ENCODE measurements at regions not wholly inside any gene's neighbourhood (a gene's known extent, or its start where the extent isn't known, plus 50 kb on each side); places are given as distances from the start of the nearest gene placed in this dataset.
"Not testable (repeated sequence)": the region's sequence is repeated elsewhere in the genome, so short reads cannot be mapped to it uniquely, and the experiment has no call there.

GRCh38 chr12:23132357-23132756 lies 507.4 kb downstream of the ETNK1 start:
- no peaks in the 10 kb centered on the region for H3K9me3 ChIP-seq
- no peaks in the 10 kb centered on the region for H3K36me3 ChIP-seq
- TF ChIP-seq POLR2AphosphoS5 (IDR thresholded peaks at IDR 0.05) = no peak
- TF ChIP-seq POLR2A (IDR thresholded peaks at IDR 0.05) = no peak
- TF ChIP-seq CTCF (IDR thresholded peaks at IDR 0.05) = no peak
- no peaks in the 10 kb centered on the region for H3K4me1 ChIP-seq
- H3K27ac ChIP-seq = no peak overlapping the region
- no peak for DNase-seq (ENCODE audit: low spot score in 2 of 2)
- no peaks in the 10 kb centered on the region for H3K27me3 ChIP-seq
- no peak overlapping the region for H3K4me3 ChIP-seq
- intact Hi-C loops (cut with DNase I; ENCODE audit: low total_unique reads) = no loop called here

DNA sequence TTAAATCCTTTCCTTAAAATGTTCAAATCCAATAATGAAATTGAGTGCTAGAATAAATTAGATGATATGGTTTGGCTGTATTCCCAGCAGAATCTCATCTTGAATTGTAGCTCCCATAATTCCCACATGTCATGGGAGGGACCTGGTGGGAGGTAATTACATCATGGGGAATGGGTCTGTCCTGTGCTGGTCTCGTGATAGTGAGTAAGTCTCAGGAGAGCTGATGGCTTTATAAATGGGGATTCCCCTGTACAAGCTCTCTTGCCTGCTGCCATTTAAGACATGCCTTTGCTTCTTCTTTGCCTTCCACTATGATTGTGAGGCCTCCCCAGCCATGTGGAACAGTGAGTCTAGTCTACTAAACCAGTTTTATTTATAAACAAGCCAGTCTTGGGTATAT lies 508.5 kb downstream of the ETNK1 start:
- TF ChIP-seq POLR2AphosphoS5 (IDR thresholded peaks at IDR 0.05) = no peak
- TF ChIP-seq POLR2A (IDR thresholded peaks at IDR 0.05) = no peak
- TF ChIP-seq CTCF (IDR thresholded peaks at IDR 0.05) = no peak
- Histone ChIP-seq H3K4me3 (no peak overlapping the region), H3K27ac (no peak overlapping the region), H3K27me3 (no peaks in the 10 kb centered on the region), H3K9me3 (no peaks in the 10 kb centered on the region), H3K4me1 (no peaks in the 10 kb centered on the region), H3K36me3 (no peaks in the 10 kb centered on the region)
- intact Hi-C loops (cut with DNase I; ENCODE audit: low total_unique reads) = no loop called here
- DNase-seq (ENCODE audit: low spot score in 2 of 2) = no peak

- intact Hi-C loops (cut with DNase I; ENCODE audit: low total_unique reads) = no loop called here
- Histone ChIP-seq H3K4me3 (no peak overlapping the region), H3K4me1 (no peaks in the 10 kb centered on the region), H3K27me3 (no peaks in the 10 kb centered on the region), H3K27ac (no peak overlapping the region), H3K9me3 (peaks cover 0 to 4% of the 10 kb centered on the region in 2 donors), H3K36me3 (no peaks in the 10 kb centered on the region)
- no peak for TF ChIP-seq POLR2AphosphoS5 (IDR thresholded peaks at IDR 0.05)
- TF ChIP-seq CTCF (IDR thresholded peaks at IDR 0.05) = no peak
- TF ChIP-seq POLR2A (IDR thresholded peaks at IDR 0.05) = no peak
- no peak for DNase-seq (ENCODE audit: low spot score in 2 of 2)
Observed at GRCh38 chr12:23139026-23139425, 514.1 kb downstream of the ETNK1 start.

DNA sequence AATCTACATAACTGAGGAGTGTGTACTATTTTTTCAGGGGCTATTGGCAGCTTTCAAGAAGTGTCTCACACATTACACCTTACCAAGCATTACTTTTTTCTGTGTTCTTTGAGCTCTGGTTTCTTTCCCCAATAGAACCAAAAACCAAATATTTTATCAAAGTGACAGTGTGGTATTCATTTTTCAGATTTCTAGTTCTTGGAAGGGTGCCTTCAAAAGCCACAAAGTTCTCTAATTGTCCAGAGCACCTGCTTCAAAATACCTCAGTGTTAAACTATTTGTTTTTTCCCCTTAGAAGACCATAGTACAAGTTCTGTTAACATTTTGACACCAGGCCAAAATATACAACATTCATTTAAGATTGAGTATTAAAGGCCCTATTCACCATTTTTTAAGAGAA lies 515.7 kb downstream of the ETNK1 start:
- H3K4me3 ChIP-seq = no peak overlapping the region
- H3K36me3 ChIP-seq = no peaks in the 10 kb centered on the region
- H3K9me3 ChIP-seq = peaks cover 0 to 4% of the 10 kb centered on the region in 2 donors
- no peak overlapping the region for H3K27ac ChIP-seq
- TF ChIP-seq POLR2A (IDR thresholded peaks at IDR 0.05) (no peak), CTCF (IDR thresholded peaks at IDR 0.05) (no peak), POLR2AphosphoS5 (IDR thresholded peaks at IDR 0.05) (no peak)
- H3K27me3 ChIP-seq = no peaks in the 10 kb centered on the region
- DNase-seq (ENCODE audit: low spot score in 2 of 2) = no peak
- no peaks in the 10 kb centered on the region for H3K4me1 ChIP-seq
- intact Hi-C loops (cut with DNase I; ENCODE audit: low total_unique reads) = no loop called here

GRCh38 chr12:23141335-23141734 lies 516.4 kb downstream of the ETNK1 start:
- TF ChIP-seq CTCF (IDR thresholded peaks at IDR 0.05) (no peak), POLR2AphosphoS5 (IDR thresholded peaks at IDR 0.05) (no peak)

GRCh38 chr12:23146070-23146469 lies 521.1 kb downstream of the ETNK1 start:
- H3K4me1 ChIP-seq; intact Hi-C loops (cut with DNase I; ENCODE audit: low total_unique reads); DNase-seq (ENCODE audit: low spot score in 2 of 2); H3K27ac ChIP-seq; H3K4me3 ChIP-seq; H3K36me3 ChIP-seq; H3K9me3 ChIP-seq; H3K27me3 ChIP-seq: not testable (repeated sequence)

More at GRCh38 chr12:23141335-23141734, 516.4 kb downstream of the ETNK1 start:
- Histone ChIP-seq H3K4me3 (no peak overlapping the region), H3K4me1 (no peaks in the 10 kb centered on the region), H3K9me3 (peaks cover 0 to 4% of the 10 kb centered on the region in 2 donors), H3K27ac (no peak overlapping the region), H3K36me3 (no peaks in the 10 kb centered on the region), H3K27me3 (no peaks in the 10 kb centered on the region)
- no peak for DNase-seq (ENCODE audit: low spot score in 2 of 2)
- intact Hi-C loops (cut with DNase I; ENCODE audit: low total_unique reads) = no loop called here

Data from breast epithelium (tissue), 4 donors.